Loucy (cell line): ENCODE measurements at regions not wholly inside any gene's neighbourhood (a gene's known extent, or its start where the extent isn't known, plus 50 kb on each side); places are given as distances from the start of the nearest gene placed in this dataset.

Source experiments
- H2AFZ ChIP-seq: fragments of 200-600 bp; sonication (generic); 2 replicates; pipeline ENCODE4 v1.6.0; 2016; ENCODE audit warnings: antibody characterized with exemption, mild to moderate bottlenecking, low read length, moderate library complexity
- H3F3A ChIP-seq: fragments of 200-600 bp; 2 replicates; pipeline ENCODE4 v1.6.0; 2016; ENCODE audit warnings: antibody characterized with exemption, low read depth, mild to moderate bottlenecking
- H3K27me3 ChIP-seq: fragments of 200-600 bp; sonication (generic); 2 replicates; pipeline ENCODE4 v1.6.1; 2014; ENCODE audit warnings: low read length, mild to moderate bottlenecking; ENCODE audit not compliant: insufficient read depth, poor library complexity, severe bottlenecking
- H3K36me3 ChIP-seq: fragments of 200-600 bp; sonication (generic); 2 replicates; pipeline ENCODE4 v1.6.1; 2016; ENCODE audit warnings: low read length; ENCODE audit not compliant: insufficient read depth
- H3K4me1 ChIP-seq: fragments of 200-600 bp; sonication (generic); 2 replicates; pipeline ENCODE4 v1.5.1; 2014; ENCODE audit warnings: low read length, mild to moderate bottlenecking; ENCODE audit not compliant: insufficient read depth, poor library complexity, severe bottlenecking
- H3K4me2 ChIP-seq: fragments of 200-600 bp; sonication (generic); 2 replicates; pipeline ENCODE4 v1.6.0; 2014; ENCODE audit warnings: antibody characterized with exemption, low read length, low read depth, mild to moderate bottlenecking; ENCODE audit not compliant: poor library complexity, severe bottlenecking
- H3K4me3 ChIP-seq: fragments of 200-600 bp; sonication (generic); 2 replicates; pipeline ENCODE4 v1.5.1; 2014; ENCODE audit warnings: low read length, mild to moderate bottlenecking, mixed read lengths; ENCODE audit not compliant: poor library complexity, severe bottlenecking
- H3K79me2 ChIP-seq: fragments of 200-600 bp; sonication (generic); 2 replicates; pipeline ENCODE4 v1.6.1; 2014; ENCODE audit warnings: low read length; ENCODE audit not compliant: insufficient read depth
- H3K9ac ChIP-seq: fragments of 200-600 bp; sonication (generic); 2 replicates; pipeline ENCODE4 v1.6.0; 2014; ENCODE audit warnings: mild to moderate bottlenecking, low read depth, low read length, moderate library complexity; ENCODE audit not compliant: poor library complexity, severe bottlenecking
- H3K9me2 ChIP-seq: fragments of 200-600 bp; sonication (generic); replicated peaks from 2 replicates; pipeline ENCODE4 v1.6.1; 2016; ENCODE audit warnings: low read depth, low read length, mixed read lengths
- H3K9me3 ChIP-seq: fragments of 200-600 bp; sonication (generic); 2 replicates; pipeline ENCODE4 v1.6.1; 2014; ENCODE audit warnings: mild to moderate bottlenecking, antibody characterized with exemption, low read length, low read depth; ENCODE audit not compliant: insufficient read depth
- H4K20me1 ChIP-seq: fragments of 200-600 bp; sonication (generic); 2 replicates; pipeline ENCODE4 v1.6.0; 2014; ENCODE audit warnings: antibody characterized with exemption, low read length, mild to moderate bottlenecking; ENCODE audit not compliant: insufficient read depth, poor library complexity, severe bottlenecking
- CTCF ChIP-seq: fragments of 200-600 bp; sonication (generic); conservative IDR thresholded peaks from 2 replicates; pipeline ENCODE4 v1.5.1; 2014; ENCODE audit warnings: mild to moderate bottlenecking, antibody characterized with exemption, low read length
- EZH2phosphoT487 ChIP-seq: fragments of 200-600 bp; IDR thresholded peaks from 2 replicates; pipeline ENCODE4 v1.6.1; 2018; ENCODE audit warnings: antibody characterized with exemption, mild to moderate bottlenecking, moderate library complexity, borderline replicate concordance

GRCh38 chr12:28828318-28828717 lies 320.8 kb upstream of the FAR2 start:
- peaks cover 9% of the 10 kb centered on the region for H3K4me1 ChIP-seq
- TF ChIP-seq EZH2phosphoT487: no peak
- TF ChIP-seq CTCF: no peak
- no peaks in the 10 kb centered on the region for H3K79me2 ChIP-seq
- H4K20me1 ChIP-seq: no peaks in the 10 kb centered on the region
- H2AFZ ChIP-seq: no peak overlapping the region
- H3K4me3 ChIP-seq: no peak overlapping the region
- no peaks in the 10 kb centered on the region for H3K27me3 ChIP-seq
- H3F3A ChIP-seq: no peaks in the 10 kb centered on the region
- no peak overlapping the region for H3K9ac ChIP-seq
- H3K4me2 ChIP-seq: no peak overlapping the region
- H3K36me3 ChIP-seq: no peaks in the 10 kb centered on the region
- H3K9me3 ChIP-seq: no peaks in the 10 kb centered on the region
- H3K9me2 ChIP-seq: no peaks in the 10 kb centered on the region

GRCh38 chr12:28830491-28830890 lies 318.6 kb upstream of the FAR2 start:
- Histone ChIP-seq H4K20me1 (no peaks in the 10 kb centered on the region), H3K9me2 (no peaks in the 10 kb centered on the region), H3K36me3 (no peaks in the 10 kb centered on the region), H2AFZ (no peak overlapping the region), H3K9ac (no peak overlapping the region), H3F3A (no peaks in the 10 kb centered on the region), H3K4me2 (no peak overlapping the region), H3K27me3 (no peaks in the 10 kb centered on the region), H3K9me3 (peaks cover 10% of the 10 kb centered on the region; the same call in 1 of the 2 replicates), H3K79me2 (no peaks in the 10 kb centered on the region), H3K4me3 (no peak overlapping the region), H3K4me1 (no peaks in the 10 kb centered on the region)
- TF ChIP-seq EZH2phosphoT487 (no peak), CTCF (no peak)

DNA sequence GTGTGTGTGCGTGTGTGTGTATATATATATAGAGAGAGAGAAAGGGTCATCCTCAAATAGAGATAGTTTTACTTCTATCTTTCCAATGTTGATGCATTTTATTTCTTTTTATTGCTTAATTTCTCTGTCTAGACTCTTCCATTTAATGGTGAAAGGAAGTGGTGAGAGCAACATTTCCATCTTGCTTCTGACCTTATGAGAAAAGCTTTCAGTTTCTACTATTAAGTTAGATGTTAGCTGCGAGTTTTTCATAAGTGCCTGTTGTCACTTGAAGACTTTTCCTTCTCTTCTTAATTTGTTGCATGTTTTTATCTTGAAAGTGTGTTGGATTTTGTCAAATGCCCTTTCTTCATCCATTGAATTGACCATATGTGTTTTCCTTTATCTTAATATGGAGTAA lies 304.4 kb upstream of the FAR2 start:
- Histone ChIP-seq H3K4me3 (no peak overlapping the region), H3K4me2 (peak overlapping the region; percentile 22), H3K27me3 (no peaks in the 10 kb centered on the region), H3F3A (no peaks in the 10 kb centered on the region), H2AFZ (no peak overlapping the region; the same call in 1 of the 2 replicates), H3K9me2 (no peaks in the 10 kb centered on the region), H3K36me3 (no peaks in the 10 kb centered on the region), H3K9me3 (no peaks in the 10 kb centered on the region), H3K9ac (no peak overlapping the region), H3K79me2 (no peaks in the 10 kb centered on the region), H3K4me1 (peaks cover 9% of the 10 kb centered on the region), H4K20me1 (no peaks in the 10 kb centered on the region)
- TF ChIP-seq CTCF (no peak), EZH2phosphoT487 (no peak)
